Upper lobe of left lung (tissue), 4 donors: ENCODE measurements at regions not wholly inside any gene's neighbourhood (a gene's known extent, or its start where the extent isn't known, plus 50 kb on each side); places are given as distances from the start of the nearest gene placed in this dataset.

Experiments
- EP300 ChIP-seq, 4 donors: sonication (generic); formaldehyde crosslinking; IDR thresholded peaks; one replicate each; pipeline ENCODE4 v1.5.1; 2017; ENCODE audit warnings: antibody characterized with exemption in 4 of 4, control low read depth in 2 of 4
- POLR2A ChIP-seq, 4 donors: fragments of 450-650 bp; IDR thresholded peaks; one replicate each; pipeline ENCODE4 v1.5.1; 2016 to 2017; ENCODE audit warnings: antibody characterized with exemption in 4 of 4, mild to moderate bottlenecking in 2 of 4
- POLR2AphosphoS5 ChIP-seq, 2 donors: sonication (generic); formaldehyde crosslinking; IDR thresholded peaks; one replicate each; pipeline ENCODE4 v1.5.1; 2017; ENCODE audit warnings: antibody characterized with exemption in 2 of 2
- TF ChIP-seq, protein P1 (sequence below), 6 experiments: fragments of 450-650 bp in 4 of 6; fragments of 200-600 bp in 2 of 6; sonication (generic) in 2 of 6; IDR thresholded peaks; one replicate each; pipeline ENCODE4 v1.5.1; 2016 to 2019; ENCODE audit warnings: antibody characterized with exemption in 6 of 6

GRCh38 chr4:189235599-189235998 is 705.1 kb upstream of the FRG1 start:
- TF ChIP-seq, protein P1, sequence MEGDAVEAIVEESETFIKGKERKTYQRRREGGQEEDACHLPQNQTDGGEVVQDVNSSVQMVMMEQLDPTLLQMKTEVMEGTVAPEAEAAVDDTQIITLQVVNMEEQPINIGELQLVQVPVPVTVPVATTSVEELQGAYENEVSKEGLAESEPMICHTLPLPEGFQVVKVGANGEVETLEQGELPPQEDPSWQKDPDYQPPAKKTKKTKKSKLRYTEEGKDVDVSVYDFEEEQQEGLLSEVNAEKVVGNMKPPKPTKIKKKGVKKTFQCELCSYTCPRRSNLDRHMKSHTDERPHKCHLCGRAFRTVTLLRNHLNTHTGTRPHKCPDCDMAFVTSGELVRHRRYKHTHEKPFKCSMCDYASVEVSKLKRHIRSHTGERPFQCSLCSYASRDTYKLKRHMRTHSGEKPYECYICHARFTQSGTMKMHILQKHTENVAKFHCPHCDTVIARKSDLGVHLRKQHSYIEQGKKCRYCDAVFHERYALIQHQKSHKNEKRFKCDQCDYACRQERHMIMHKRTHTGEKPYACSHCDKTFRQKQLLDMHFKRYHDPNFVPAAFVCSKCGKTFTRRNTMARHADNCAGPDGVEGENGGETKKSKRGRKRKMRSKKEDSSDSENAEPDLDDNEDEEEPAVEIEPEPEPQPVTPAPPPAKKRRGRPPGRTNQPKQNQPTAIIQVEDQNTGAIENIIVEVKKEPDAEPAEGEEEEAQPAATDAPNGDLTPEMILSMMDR (IDR thresholded peaks at IDR 0.05): no peak
- TF ChIP-seq POLR2A (IDR thresholded peaks at IDR 0.05) (no peak), POLR2AphosphoS5 (IDR thresholded peaks at IDR 0.05) (no peak), EP300 (IDR thresholded peaks at IDR 0.05) (no peak)
